SK-N-SH (cell line): ENCODE measurements at regions not wholly inside any gene's neighbourhood (a gene's known extent, or its start where the extent isn't known, plus 50 kb on each side); places are given as distances from the start of the nearest gene placed in this dataset.

Experiments
- CTCF ChIP-seq: fragments of 200-600 bp; sonication (generic); IDR thresholded peaks from 2 replicates; pipeline ENCODE4 v1.6.1; 2017; ENCODE audit warnings: antibody characterized with exemption, mild to moderate bottlenecking, moderate library complexity
- ELF1 ChIP-seq: IDR thresholded peaks from 2 replicates; pipeline ENCODE4 v1.4.0; 2012
- GATA2 ChIP-seq: sonication (generic); formaldehyde crosslinking; IDR thresholded peaks from 2 replicates; pipeline ENCODE4 v1.5.0; 2020; ENCODE audit warnings: mild to moderate bottlenecking, missing genetic modification reagents
- MXI1 ChIP-seq: IDR thresholded peaks from 2 replicates; pipeline ENCODE4 v1.6.1; 2012; ENCODE audit warnings: mild to moderate bottlenecking, low read depth, low read length, improper control_type of control experiment
- TAF1 ChIP-seq: IDR thresholded peaks from 2 replicates; pipeline ENCODE4 v1.6.1; 2012; ENCODE audit warnings: low read depth, mild to moderate bottlenecking, low read length, moderate library complexity, borderline replicate concordance
- USF1 ChIP-seq: IDR thresholded peaks from 2 replicates; pipeline ENCODE4 v1.4.0; 2012; ENCODE audit warnings: low read depth, borderline replicate concordance

GRCh38 chr22:22700631-22701030 lies 56.2 kb downstream of the GGTLC2 start:
- no peak for TF ChIP-seq CTCF
- TF ChIP-seq MXI1: no peak
- no peak for TF ChIP-seq ELF1
- TF ChIP-seq TAF1: no peak
- TF ChIP-seq USF1: no peak
- no peak for TF ChIP-seq GATA2 (CRISPR knock-in tag)
